HPDE6-E6E7 (cell line): ENCODE measurements at regions not wholly inside any gene's neighbourhood (a gene's known extent, or its start where the extent isn't known, plus 50 kb on each side); places are given as distances from the start of the nearest gene placed in this dataset.

ENCODE experiments used
- DNase-seq: peaks from one replicate; pipeline ENCODE4 v3.0.0; 2011; ENCODE audit warnings: missing footprints; ENCODE audit errors: extremely low spot score

- no peak for DNase-seq
Observed at GRCh38 chr1:42034426-42034825, 115.7 kb upstream of the HIVEP3 start.

DNA sequence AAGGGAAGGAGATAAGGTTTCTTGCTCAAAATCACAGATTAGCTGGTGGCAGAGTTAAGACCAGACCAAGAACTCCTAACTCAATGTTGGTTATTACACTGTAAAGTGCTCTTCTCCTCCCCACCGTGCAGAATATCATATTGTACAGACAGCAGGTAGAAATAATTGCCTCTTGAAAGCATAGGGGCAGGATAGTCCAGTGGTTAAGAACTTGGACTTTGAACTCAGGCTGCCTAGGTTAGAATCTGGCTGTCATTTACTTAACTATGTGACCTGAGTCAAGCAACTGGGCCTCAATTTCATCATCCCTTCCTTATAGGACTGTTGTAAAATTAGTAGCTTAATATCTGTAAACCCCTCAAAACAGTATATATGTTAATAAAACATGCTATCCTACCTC is 114.9 kb upstream of the HIVEP3 start:
- DNase-seq, result no peak

DNA sequence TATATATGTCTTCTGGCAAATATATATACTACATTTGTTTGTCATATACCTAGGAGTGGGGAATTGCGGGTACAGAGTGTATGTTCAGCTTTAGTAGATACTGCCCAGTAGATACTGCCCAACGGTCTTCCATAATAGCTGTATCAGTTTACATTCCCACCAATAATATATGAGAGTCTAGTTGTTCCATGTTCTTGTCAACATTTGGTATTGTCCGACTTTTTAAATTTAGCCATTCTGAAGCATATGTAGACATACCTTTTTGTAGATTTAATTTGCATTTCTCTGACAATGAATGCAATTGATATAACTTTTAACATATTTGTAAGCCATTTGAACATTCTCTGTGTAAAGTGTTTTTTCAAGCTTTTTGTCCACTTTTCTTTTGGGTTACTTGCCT is 99.0 kb upstream of the HIVEP3 start:
- no peak for DNase-seq

DNA sequence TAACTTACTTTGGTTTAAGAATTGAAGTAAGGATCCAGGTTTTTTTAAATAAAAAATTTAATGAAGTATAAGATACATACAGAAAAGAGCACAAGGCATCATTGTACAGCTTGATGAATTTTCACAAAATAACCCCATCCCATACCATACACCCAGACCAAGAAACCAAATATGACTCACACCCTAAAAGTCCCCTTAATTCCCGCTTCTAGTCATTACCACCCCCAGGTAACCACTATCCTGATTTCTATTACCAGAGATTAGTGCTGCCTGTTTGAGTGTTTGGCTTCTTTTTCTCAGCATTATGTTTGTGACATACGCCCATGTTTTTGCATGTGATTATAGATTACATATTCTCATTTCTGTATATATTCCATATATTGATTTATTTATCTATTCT is 98.5 kb upstream of the HIVEP3 start:
- no peak for DNase-seq

DNA sequence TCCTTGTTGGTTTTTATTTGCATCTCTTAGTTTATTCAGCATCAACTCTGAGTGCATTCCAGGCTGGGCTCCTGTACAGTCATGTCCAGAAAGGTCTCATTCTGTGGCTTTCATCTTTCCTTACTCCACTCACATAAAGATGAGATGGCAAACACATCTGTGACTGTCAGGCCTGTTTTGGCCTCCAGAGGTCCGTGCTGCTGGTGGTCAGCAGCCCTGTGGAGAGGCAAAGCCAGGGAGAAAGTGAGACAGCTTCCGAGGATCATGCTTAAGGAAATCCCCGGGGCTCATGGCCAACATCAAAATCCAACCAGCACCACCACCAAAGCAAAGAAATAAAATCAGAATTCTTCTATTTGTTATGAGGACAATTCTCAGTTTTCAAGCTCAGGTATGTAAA is 96.1 kb upstream of the HIVEP3 start:
- no peak for DNase-seq

DNA sequence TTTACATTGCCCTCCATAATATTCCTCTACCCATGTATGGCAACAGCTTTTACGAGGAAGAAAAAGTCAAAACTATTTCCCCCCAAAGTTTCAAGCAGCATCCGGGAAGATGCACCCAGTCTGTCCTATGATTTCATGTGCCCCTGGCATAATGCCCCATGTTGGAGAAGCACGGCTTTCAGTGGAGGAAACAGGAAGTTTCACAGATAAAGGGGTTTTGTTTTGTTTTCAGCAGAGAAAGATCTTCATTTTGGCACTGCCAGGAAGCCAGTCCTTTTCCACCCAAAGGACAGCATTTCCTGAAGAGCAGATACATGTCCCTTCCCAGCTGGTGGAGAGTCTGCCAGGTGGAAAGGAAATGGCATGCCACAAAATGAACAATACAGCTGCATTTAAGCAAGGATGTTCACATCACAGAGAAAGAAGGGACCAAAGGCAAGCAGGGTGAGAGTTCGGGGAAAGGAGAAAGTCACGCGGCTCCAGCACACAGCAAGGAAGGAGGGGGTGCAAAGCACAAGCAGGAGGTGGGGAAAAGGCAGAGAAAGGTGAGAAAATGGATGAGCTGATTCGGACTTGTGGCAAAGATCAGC is 95.3 kb upstream of the HIVEP3 start:
- no peak for DNase-seq

GRCh38 chr1:42012852-42013251 is 94.1 kb upstream of the HIVEP3 start:
- DNase-seq, result no peak

DNA sequence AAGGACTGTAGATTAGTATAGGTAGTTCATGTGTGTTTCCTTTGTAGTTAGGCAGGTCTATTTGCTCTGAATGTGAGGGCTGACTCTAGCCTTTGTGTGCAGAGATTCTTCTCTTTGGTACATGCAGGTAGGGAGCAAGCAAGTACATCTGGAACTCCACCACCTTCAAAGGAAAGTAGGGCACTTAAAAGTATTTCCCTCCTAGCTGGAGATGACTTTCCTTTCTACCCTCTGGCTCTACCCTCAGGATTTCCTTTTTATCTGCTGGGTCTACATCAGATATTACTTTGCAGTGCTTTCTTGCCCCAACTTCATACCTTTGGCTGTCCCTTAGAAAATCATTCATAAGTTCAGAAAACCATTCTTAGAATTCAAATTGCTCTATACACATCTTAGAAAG is 91.7 kb upstream of the HIVEP3 start:
- no peak for DNase-seq

GRCh38 chr1:42008264-42008663 is 89.5 kb upstream of the HIVEP3 start:
- DNase-seq, result no peak

DNA sequence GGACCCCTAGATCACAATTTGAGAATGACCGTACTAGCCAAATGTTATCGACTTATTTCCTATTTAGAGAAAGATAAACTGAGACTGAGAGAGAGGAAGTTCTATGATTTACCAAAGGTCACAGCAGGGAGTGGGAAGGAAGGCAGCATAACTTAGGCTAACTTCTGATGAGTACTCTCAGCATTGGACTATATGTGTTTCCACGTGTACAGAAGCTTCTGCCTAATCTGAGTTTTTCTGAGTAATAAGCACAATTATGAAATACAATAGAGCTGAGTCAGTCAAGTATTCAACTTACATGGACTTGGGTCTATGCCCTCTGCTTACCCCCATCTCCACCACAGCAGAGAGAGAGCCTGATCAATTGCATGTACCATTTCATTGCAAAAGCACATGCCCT is 88.1 kb upstream of the HIVEP3 start:
- DNase-seq, result peak; percentile 21

DNA sequence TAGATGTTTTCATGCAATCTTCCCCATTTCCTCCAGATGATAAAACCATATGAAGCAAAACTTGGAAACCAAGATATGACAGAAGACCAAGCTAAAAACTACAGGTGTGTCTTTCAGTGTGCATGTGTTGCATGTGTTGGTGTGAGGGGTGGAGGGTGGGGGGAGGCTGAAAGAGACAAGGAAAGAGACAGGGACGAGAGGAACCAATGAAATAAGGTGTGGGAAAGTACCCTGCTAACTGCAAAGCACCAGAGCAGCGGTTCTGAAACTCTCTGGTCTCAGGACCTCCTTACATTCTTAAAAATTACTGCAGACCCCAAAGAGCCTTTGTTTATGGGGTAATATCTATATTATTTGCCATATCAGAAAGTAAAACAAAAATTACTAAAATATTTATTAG is 87.4 kb upstream of the HIVEP3 start:
- DNase-seq, result no peak

DNA sequence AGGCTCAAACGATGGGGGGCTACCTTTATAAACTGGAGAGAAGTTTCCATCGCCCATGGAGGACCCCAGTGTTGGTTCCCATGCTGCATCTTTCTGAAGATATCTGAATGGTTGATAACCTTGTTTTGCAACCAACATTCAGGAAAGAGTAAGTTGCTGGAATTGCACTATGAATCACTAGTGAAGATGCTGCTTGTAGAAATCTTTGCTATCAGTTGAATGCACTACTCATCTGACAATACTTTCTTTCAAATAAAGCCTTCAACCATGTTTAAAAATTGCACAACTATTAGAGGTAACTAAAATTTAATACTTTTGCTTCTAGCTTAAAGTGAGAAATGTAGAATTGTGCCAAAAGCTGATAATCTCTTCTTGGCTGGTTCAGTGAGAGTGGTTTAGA is 86.8 kb upstream of the HIVEP3 start:
- no peak for DNase-seq

- no peak for DNase-seq
Observed at GRCh38 chr1:42004860-42005259, 86.1 kb upstream of the HIVEP3 start.

DNA sequence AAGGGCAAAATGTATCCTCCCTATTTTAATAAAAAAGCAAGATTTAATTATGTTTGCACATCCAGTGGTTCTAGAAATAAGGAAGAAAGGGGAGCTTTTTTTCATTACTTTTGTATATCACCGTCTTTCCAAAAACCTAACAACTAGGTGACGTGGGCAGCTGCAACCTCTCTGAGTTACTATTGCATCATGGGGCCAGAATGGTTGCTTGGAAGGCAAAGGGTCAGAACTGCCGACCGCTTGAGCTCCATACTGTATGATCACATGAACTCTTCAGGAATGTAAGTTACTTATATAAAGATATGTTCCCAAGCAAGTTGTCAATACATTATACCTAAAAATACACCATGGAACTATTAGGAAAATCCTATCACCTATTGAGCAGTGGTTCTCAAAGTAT is 85.6 kb upstream of the HIVEP3 start:
- DNase-seq, result no peak

DNA sequence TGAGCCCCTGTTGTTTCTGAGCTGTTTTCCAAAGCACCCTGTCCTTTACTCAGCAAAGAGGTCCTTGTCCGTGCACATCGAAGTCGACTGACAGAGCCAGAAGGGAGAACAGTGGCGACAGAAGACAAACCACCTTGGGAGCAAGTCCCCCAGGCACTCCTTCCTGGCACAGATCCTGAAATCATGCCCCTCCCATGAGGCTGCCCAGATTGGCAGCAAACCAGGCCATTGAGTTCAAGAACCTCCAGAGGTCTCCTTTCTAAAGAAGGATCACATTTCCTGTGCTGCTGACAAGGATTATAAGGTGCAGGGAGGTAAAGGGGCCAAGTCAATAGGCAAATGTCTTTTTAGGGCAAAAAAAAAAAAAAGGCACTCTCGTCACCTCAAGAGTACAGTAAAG is 84.7 kb upstream of the HIVEP3 start:
- no peak for DNase-seq

- DNase-seq, result no peak
Observed at GRCh38 chr1:42002220-42002619, 83.5 kb upstream of the HIVEP3 start.

- no peak for DNase-seq
Observed at GRCh38 chr1:42000766-42001165, 82.0 kb upstream of the HIVEP3 start.

GRCh38 chr1:41999884-42000283 is 81.2 kb upstream of the HIVEP3 start:
- DNase-seq, result no peak

- DNase-seq, result no peak
Observed at GRCh38 chr1:41998250-41998649, 79.5 kb upstream of the HIVEP3 start.

GRCh38 chr1:41997153-41997552 is 78.4 kb upstream of the HIVEP3 start:
- DNase-seq, result no peak

DNA sequence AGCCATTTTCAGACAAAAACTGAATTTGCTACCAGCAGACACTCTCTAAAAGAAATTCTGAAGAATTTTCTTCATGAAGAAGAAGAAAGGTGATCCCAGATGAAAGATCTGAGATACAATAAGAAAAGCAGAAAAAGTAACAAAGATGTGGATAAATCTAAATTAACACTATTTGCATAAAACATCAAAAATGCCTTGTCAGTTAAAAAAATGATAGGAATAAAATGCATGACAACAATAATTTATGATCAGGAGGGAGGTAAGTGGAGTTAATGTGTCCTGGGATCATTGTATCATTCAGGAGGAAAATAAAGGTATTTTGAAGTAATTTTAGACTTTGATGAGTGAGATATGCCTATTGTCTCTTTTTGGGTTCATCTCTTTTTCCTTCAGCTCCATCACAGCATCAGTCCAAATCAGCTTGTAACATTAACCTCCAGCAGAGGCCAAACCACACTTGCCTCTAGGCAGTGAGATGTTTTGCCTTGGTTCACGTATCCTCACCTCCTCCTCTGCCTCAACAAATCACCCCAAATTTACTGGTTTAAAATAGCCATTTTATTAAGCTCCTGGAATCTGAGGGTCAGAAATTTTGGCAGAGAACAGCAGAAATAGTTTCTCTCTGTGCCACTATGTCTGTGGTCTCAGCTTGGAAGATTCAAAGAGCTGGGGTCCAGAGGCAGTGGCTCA is 76.9 kb upstream of the HIVEP3 start:
- no peak for DNase-seq

DNA sequence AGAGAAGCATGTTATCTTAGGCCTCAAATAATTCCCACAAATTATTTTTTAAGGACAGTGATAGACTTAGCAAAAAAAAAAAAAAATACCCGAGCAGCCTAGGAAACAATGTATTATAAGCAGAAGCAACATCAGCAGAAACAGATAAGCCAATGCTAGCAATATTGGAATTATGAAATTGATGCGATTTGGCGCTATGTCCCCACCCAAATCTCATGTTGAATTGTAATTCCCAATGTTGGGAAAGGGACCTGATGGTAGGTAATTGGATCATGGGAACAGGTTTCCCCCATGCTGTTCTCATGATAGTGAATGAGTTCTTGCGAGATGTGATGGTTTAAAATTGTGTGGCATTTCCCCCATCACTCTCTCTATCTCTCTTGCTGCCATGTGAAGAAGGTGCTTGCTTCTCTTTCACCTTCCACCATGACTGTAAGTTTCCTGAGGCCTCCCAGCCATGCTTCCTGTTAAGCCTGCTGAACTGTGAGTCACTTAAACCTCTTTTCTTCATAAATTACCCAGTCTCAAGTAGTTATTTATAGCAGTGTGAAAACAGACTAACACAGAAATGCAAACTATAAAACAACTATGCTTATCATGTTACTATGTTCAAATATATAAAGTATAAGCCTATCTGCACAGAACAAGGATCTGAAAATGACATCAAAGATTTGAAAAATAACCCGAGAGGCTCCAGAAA is 75.6 kb upstream of the HIVEP3 start:
- no peak for DNase-seq

DNA sequence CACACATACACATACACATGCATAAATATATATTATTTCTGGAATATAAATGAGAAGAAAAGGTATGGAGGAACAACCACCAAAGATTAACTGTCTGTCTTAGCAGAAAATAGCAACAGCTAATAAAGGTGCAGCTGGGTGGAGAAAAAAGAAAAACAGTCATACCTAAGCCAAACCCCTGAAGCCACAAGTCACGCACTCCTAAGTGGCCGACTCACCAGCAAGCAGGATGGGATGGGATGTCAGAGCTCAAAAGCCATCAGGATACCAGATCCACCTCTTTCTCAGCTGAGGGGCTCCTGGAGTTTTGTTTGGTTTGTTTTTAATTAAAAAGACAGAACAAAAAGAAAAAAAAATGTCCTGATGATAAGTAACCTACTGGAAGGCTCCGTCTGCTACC is 64.7 kb upstream of the HIVEP3 start:
- no peak for DNase-seq
